Astrocyte of the cerebellum (primary cell): ENCODE measurements at regions not wholly inside any gene's neighbourhood (a gene's known extent, or its start where the extent isn't known, plus 50 kb on each side); places are given as distances from the start of the nearest gene placed in this dataset.

Experiments used
- DNase-seq: peaks from one replicate; pipeline ENCODE4 v3.0.0-alpha.2; 2011; ENCODE audit warnings: low read depth
- H3K4me3 ChIP-seq: 2 replicates; pipeline ENCODE4 v1.5.1; 2011; ENCODE audit warnings: mild to moderate bottlenecking, low read depth, low read length, moderate library complexity
- in situ Hi-C: cut with HindIII; loops from 2 replicates; pipeline ENCODE4 v1.10.0; 2017; ENCODE audit warnings: low sequenced_read_pairs
- TF ChIP-seq, protein P1 (sequence below): IDR thresholded peaks from 2 replicates; pipeline ENCODE4 v1.5.1; 2012; ENCODE audit warnings: low read length, low read depth, moderate library complexity, mild to moderate bottlenecking; ENCODE audit errors: missing control alignments

DNA sequence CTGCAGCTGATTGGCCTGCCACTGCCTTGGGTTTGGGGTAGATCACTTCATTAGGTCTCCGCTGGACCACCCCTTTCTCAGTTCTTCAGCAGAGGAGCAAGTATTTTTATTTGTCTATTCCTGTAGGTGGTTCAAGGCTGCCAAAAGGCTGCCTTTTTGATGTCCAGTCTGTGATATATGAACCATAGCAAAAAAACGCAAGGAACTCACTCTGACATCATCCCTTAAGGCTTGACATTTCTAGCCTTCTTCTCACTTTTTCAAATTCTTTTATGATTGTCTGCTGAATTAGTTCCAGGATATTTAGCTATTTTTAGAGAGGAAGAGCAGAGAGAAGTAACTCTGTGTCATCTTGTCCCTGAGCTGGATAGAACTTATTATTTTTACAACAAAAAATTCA, 269.2 kb downstream of the BAMBI start:
- TF ChIP-seq, protein P1, sequence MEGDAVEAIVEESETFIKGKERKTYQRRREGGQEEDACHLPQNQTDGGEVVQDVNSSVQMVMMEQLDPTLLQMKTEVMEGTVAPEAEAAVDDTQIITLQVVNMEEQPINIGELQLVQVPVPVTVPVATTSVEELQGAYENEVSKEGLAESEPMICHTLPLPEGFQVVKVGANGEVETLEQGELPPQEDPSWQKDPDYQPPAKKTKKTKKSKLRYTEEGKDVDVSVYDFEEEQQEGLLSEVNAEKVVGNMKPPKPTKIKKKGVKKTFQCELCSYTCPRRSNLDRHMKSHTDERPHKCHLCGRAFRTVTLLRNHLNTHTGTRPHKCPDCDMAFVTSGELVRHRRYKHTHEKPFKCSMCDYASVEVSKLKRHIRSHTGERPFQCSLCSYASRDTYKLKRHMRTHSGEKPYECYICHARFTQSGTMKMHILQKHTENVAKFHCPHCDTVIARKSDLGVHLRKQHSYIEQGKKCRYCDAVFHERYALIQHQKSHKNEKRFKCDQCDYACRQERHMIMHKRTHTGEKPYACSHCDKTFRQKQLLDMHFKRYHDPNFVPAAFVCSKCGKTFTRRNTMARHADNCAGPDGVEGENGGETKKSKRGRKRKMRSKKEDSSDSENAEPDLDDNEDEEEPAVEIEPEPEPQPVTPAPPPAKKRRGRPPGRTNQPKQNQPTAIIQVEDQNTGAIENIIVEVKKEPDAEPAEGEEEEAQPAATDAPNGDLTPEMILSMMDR = no peak
- H3K4me3 ChIP-seq = no peak overlapping the region
- DNase-seq = no peak
- in situ Hi-C loops = no loop called here

- TF ChIP-seq, protein P1 = no peak
- no peak for DNase-seq
- in situ Hi-C loops = no loop called here
- no peak overlapping the region for H3K4me3 ChIP-seq
Observed at GRCh38 chr10:28947171-28947570, 269.9 kb downstream of the BAMBI start.

DNA sequence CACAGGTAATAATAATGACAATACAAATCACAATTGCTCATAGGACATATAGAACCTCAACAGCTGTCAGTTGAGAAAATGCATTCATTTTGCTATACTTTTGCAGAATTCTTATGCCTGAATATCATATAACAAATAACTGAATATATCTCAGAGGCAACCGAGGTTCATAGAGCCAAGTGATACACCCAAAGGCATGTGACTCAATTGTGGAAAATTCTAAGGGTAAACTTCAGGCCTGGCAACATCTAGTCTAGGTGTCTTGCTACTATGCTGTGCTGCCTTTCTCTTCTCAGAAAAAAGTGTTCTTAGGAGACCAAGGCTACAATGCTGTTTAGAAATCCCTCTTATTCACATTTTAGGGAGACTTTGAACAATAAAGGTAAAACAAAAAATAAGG, 270.7 kb downstream of the BAMBI start:
- in situ Hi-C loops = no loop called here
- H3K4me3 ChIP-seq = no peak overlapping the region
- DNase-seq = no peak
- TF ChIP-seq, protein P1 = no peak

- no peak for DNase-seq
- in situ Hi-C loops = no loop called here
- no peak overlapping the region for H3K4me3 ChIP-seq
- TF ChIP-seq, protein P1 = no peak
Observed at GRCh38 chr10:28949005-28950004, 272.0 kb downstream of the BAMBI start.

GRCh38 chr10:28951484-28951883, 274.2 kb downstream of the BAMBI start:
- TF ChIP-seq, protein P1 = no peak
- in situ Hi-C loops = no loop called here
- no peak for DNase-seq
- no peak overlapping the region for H3K4me3 ChIP-seq

DNA sequence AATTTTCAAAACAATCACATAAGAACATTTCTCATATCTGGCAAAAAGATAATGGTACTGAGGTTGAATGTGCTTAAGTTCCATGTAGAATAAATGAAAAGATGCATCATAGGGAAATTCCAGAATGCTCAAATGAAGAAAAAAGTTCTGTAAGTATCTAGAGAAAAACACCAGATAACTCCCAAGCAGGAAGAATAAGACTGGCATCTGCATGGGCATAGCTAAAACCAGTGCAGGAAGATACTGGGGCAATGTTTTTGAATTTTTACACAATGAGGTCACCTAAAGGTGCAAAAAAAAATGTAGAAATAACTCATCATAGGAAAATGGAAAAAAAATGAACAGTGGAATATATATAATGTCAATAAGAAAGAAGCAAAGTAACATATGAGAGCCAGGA, 275.2 kb downstream of the BAMBI start:
- no peak for DNase-seq
- in situ Hi-C loops = no loop called here
- TF ChIP-seq, protein P1 = no peak
- H3K4me3 ChIP-seq = no peak overlapping the region
